GM18519 (cell line): ENCODE measurements at regions not wholly inside any gene's neighbourhood (a gene's known extent, or its start where the extent isn't known, plus 50 kb on each side); places are given as distances from the start of the nearest gene placed in this dataset.
"Not testable (repeated sequence)": the region's sequence is repeated elsewhere in the genome, so short reads cannot be mapped to it uniquely, and the experiment has no call there.

Experiments used
- ATAC-seq: cut with Tn5 transposase; IDR thresholded peaks from one replicate; pipeline ENCODE4 v1.9.1; 2021; ENCODE audit warnings: mild to moderate bottlenecking, moderate library complexity; ENCODE audit not compliant: unreplicated experiment, low FRiP score

GRCh38 chr21:23613014-23613413 is 1994.3 kb downstream of the MRPL39 start:
- no peak for ATAC-seq

- no peak for ATAC-seq
These were observed 1995.1 kb downstream of the MRPL39 start for GRCh38 chr21:23612210-23612609.

DNA sequence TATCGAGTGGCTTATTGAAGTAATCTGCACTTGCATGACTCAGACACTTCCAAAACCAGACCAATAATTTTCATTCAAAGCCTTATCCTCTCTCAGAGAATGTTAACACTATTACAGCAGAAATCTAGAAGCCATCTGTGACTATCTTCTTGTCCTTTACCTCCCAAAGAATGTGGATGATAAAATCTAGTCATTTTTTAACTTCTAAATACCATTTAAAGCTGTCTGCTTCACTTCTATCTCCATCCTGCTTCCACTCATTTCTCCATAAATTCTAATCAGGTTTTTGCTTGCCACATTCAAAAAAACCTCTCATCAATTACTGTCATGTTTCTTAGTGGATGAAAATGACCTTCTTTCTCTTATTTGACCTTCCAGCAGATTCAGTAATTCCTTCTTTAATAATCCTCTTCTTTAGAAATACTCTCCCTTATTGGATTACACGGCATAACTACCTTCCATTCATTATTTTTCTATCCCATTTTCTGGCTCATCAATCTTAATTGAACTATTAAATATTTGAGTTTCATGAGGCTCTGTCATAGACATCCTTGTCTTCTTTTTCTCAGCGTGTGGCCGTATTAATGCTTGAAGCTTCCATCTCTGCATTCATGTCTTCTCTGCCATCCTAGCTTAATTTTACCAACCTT is 1999.4 kb downstream of the MRPL39 start:
- no peak for ATAC-seq

DNA sequence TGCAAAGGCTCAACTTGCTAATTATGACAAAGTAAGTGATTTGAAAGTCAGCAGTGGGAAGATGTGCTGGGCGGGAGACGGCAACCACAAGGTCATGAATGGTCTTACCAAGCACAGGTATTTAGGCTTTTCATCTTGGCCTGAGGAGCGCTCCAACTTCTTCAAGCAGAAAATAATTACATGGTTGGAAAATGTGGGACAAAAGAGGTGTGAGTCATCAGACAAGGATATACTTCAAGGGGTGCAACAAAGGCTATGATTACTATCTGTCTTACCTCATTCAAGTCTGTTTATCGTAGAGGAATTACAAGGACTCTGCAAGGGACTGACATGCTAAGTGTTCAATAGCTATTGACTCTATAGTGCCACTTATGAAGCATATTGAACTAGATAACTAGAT is 2005.7 kb downstream of the MRPL39 start:
- ATAC-seq, result no peak

- ATAC-seq, result no peak
These were observed 2013.7 kb downstream of the MRPL39 start for GRCh38 chr21:23593582-23593981.

DNA sequence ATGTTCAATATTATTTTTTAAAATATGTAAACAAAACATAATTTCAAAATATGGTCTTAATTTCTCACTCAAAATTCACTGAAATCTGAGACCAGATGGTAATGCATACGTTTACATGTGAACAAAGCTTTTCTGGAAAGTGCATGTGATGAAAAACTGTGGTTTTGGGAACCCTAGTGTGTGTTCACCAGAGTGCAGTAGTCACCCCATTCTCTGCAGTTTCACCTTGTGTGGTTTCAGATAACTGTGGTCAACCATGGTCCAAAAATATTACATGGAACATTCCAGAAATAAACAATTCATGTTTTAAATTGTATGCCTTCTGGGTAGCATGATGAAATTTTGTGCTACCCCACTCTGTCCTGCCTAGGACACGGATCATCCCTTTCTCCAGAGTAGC is 2021.9 kb downstream of the MRPL39 start:
- ATAC-seq, result no peak

DNA sequence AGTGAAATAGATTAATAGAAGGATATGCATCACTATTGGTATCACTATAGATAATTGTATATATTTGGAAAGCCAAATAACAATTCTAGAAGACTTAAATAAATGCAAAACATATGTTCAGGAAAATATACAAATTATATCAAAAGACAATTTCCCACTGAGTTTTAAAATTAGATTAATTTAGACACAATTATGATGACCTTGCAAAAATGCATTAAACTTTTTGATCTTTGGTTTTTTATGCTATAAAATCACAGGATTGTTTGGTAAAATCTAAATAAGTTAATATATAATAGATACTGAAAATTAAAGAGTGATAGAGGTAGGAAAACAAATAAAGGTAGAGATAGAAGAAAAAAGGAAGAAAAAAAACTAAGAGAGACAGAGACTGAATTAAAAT is 2027.7 kb downstream of the MRPL39 start:
- no peak for ATAC-seq

DNA sequence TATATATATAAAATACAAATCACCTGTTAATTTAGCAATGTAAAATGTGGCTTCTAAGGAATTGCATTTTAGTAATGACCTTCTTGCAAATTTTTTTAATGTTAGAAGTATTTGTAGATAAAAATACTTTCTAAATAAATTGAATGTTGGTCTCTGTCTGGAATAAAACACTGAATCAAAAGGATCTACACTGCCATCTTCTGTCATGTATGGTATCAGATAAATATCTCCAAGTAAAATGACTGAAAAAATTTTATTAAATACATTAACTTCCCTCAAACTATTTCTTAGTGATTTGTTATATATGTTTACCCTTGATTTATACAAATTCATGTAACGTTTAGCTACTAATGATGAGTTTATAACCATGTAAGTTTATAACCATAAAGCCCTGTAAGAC is 2029.3 kb downstream of the MRPL39 start:
- ATAC-seq, result no peak

DNA sequence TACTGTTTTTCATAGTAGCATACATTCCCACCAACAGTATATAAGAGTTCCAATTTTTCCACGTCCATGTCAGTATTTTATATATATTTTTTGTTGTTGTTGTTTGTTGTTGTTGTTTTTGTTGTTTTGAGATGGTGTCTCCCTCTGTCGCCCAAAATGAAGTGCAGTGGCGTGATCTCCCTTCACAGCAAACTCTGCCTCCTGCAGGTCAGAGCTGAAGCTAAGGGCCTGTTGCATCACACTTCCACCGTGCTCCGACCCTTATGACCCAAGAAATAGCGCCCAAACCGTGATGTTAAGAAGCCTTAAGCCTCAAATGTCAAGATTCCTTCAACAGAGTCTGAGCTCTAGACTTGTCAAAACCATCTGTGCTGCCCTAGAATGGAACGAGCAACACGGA is 2032.3 kb downstream of the MRPL39 start:
- ATAC-seq, result no peak

GRCh38 chr21:23548924-23549323 is 2058.4 kb downstream of the MRPL39 start:
- ATAC-seq, result not testable (repeated sequence)

DNA sequence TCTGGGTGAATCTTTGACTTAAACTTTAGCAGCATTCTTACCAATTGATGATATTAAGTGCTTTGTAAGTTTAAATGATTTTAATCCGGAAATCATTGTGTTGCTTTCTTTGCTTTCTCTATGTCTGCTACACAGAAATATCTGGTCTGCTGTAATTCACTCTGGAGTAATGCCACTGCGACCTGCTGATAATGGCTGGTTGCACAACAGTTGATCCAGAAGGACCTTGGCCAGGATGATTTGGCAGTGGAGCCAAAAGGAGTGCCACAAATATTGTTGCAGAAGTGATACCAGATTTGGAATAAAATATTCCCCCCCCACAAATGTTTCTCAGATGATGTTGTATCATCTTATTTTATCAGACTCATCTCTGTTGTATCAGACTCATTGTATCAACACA is 2063.9 kb downstream of the MRPL39 start:
- no peak for ATAC-seq

DNA sequence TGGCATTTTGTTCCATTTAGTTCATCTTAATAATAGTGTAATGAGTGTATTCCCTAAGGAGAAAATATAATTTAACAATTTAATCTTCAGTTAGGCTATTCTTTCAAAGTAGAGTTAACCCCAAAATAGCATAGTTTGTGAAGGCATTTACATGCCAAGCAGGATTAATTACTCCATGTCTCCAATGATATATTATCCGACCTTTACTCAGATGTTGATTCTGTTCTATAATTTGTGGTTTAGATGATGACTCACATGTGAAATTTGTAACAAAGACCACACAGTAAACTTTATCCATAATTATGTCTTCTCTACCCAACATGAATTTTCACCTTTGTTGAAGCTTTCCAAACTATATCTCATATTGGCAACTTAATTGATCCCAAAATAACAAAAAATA is 2065.2 kb downstream of the MRPL39 start:
- no peak for ATAC-seq

GRCh38 chr21:23541571-23541970 is 2065.7 kb downstream of the MRPL39 start:
- no peak for ATAC-seq

- no peak for ATAC-seq
These were observed 2072.4 kb downstream of the MRPL39 start for GRCh38 chr21:23534850-23535249.

DNA sequence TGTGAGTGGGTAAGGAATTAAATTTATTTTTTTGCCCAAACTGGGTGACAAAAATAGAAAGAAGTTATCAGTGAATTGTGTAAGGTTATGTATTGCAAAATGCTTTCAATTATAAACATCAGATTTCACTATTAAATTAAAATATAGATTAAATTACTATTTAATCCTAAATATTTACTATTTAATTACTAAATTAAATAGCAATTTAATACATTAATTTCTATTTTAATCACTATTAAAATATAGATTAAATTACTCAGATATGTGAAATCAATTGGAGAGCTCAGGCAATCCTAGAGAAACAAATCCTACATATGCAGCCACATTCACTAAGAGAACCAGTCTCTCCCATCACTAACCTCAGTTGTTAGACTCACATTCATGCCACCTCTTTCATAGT is 2075.8 kb downstream of the MRPL39 start:
- no peak for ATAC-seq

DNA sequence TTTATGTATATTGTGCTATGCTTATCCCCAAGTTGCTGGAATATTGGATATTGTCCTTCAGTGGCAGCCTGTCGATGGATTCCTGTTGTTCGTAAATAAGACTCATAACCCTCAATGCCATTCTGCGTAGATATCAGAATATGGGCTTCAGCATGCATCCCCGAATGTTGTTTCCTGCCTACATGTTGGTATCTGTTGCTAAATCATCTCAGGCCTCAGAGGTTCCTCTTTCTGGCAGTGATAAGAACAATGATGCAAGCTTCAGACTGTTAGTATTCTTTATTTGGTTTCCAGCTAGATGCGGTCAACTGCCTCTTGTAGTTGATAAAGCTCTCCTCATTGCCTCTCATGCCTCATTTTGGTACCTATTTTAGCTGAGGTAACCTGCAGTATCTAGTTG is 2082.6 kb downstream of the MRPL39 start:
- no peak for ATAC-seq

GRCh38 chr21:23522751-23523150 is 2084.5 kb downstream of the MRPL39 start:
- ATAC-seq, result no peak

- ATAC-seq, result no peak
These were observed 2099.8 kb downstream of the MRPL39 start for GRCh38 chr21:23507501-23507900.

DNA sequence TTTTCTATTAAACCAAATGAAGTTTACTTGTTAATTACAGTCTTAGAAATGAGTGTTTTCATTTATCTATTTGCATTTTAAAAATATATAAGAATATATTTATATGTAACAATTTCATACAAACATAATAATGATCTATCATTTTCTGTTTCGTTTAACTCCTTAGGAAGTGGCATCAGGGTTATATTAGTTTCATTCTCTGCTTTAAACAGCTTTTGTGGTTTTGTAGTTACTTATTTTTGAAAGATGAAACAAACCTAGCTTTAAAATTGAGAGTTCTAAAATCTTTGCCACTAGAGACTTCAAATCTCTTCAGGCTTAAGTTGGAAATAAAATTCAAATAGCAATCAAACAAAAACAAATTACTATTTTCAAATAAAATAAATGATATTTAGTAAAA is 2110.6 kb downstream of the MRPL39 start:
- ATAC-seq, result no peak

DNA sequence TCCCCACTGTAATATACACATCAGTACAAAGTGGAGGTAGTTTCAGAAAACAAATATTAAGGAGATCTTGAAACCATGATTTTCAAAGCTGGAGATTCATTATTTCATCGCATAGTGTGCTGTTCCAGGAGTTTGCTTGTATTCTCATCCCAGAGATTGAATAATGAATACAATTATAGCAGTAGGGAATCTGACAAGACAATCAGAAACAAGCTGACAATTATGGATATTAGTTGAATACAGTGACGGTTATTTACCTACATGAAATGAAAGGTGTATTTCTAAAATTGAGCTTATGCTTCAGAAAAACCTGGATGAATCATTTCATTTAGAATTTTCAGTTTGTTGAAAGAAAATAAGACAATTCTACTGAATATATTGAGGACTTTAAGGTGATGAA is 2119.0 kb downstream of the MRPL39 start:
- ATAC-seq, result no peak

- no peak for ATAC-seq
These were observed 2126.6 kb downstream of the MRPL39 start for GRCh38 chr21:23480591-23481270.

DNA sequence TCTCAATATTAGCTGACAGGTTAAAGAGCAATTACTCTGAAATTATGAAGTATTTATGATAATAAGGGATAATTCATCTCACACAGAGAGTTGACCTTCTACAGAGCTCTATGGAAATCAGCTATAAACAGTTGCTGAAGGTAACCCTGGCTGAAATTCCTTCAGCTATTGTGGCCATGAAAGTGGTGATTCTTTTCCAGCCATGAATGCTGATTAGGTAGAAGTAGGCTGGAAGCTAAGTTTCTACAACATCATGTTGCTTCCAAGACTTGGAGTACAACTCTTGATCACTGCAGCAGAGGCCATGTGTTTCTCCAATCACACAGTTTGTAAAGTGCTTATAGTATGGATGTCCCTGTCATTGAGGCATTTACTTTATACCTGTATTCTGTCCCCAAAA is 2128.9 kb downstream of the MRPL39 start:
- ATAC-seq, result no peak
